Ovary (tissue), 7 donors: ENCODE measurements at regions not wholly inside any gene's neighbourhood (a gene's known extent, or its start where the extent isn't known, plus 50 kb on each side); places are given as distances from the start of the nearest gene placed in this dataset.

Experiments
- DNase-seq, 5 donors: peaks; one replicate each; pipeline ENCODE4 v3.0.0-alpha.2; 2019 to 2020
- H3K27ac ChIP-seq, 2 donors: fragments of 200-600 bp; one replicate each; pipeline versions ENCODE4 v1.5.1 to v1.8.0; 2019 to 2022
- H3K27me3 ChIP-seq: fragments of 200-600 bp; one replicate; pipeline ENCODE4 v1.8.0; 2022
- H3K36me3 ChIP-seq: fragments of 200-600 bp; sonication (generic); one replicate; pipeline ENCODE4 v1.5.1; 2019
- H3K4me1 ChIP-seq: one replicate; pipeline ENCODE4 v1.8.1; 2013; ENCODE audit warnings: mild to moderate bottlenecking, moderate library complexity; ENCODE audit not compliant: insufficient read depth
- H3K4me3 ChIP-seq: fragments of 200-600 bp; sonication (generic); one replicate; pipeline ENCODE4 v1.5.1; 2017
- H3K9me3 ChIP-seq, 2 donors: fragments of 200-600 bp in 1 of 2; sonication (generic) in 1 of 2; one replicate each; pipeline versions ENCODE4 v1.5.1 to v1.8.1; 2013 to 2019; ENCODE audit warnings: mild to moderate bottlenecking in 1 of 2, moderate library complexity in 1 of 2
- CTCF ChIP-seq, 3 donors: fragments of 450-650 bp in 2 of 3; fragments of 200-600 bp in 1 of 3; IDR thresholded peaks; one replicate each; pipeline versions ENCODE4 v1.5.1 to v1.8.0; 2016 to 2022; ENCODE audit warnings: antibody characterized with exemption in 3 of 3, mild to moderate bottlenecking in 1 of 3
- EP300 ChIP-seq: sonication (generic); formaldehyde crosslinking; IDR thresholded peaks from one replicate; pipeline ENCODE4 v1.6.1; 2017; ENCODE audit warnings: antibody characterized with exemption
- POLR2A ChIP-seq: fragments of 450-650 bp; IDR thresholded peaks from one replicate; pipeline ENCODE4 v1.6.1; 2017; ENCODE audit warnings: antibody characterized with exemption, mild to moderate bottlenecking, moderate library complexity
- WGBS, 3 donors: extraction: QIAGEN DNeasy Blood & Tissue Kit in 1 of 3; methylation state at CpG; one replicate each; pipeline versions ENCODE4 v1.1.5 to v1.1.7; 2013 to 2017; 5-methylcytosine and 5-hydroxymethylcytosine counted together
- intact Hi-C, 4 donors: fragments of 100-400 bp; cut with DNase I; formaldehyde crosslinking; loops; one replicate each; pipeline versions ENCODE4 v1.11.0 to v1.15.1; 2022 to 2023
- donor health status: DM: no; HTN: no; CAD: no; lungs with moderate emphysema.
- donor health status: DM: no; HTN: no; CAD: no.
- donor health status: Bipolar disorder and iron deficiency.
- donor health status: DM: no; HTN: no; CAD: no.
- donor health status: DM: yes; HTN: yes; CAD: no.

DNA sequence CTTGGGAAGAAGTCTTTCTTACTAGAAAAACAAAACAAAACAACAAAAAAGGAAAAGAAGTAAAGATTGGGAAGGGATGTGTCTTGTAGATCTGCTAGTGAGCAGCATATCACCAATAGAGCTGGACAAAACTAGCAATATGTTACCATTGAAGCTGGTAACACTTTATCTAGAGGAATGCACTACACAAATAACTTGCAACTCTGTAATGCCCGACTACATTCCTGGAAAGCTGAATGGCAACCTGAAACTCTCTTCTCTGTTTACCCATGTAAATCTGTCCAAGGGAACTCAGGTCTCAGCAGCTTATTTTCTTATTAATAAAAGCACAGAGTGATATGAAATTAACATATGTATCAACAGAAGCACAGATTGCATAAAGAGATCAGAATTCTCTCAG lies 624.4 kb downstream of the KCNH5 start:
- H3K4me3 ChIP-seq = no peak overlapping the region
- WGBS, 3 donors = 13 to 15% (median 13%) methylated on average over 1 of the region's 1 CpG
- DNase-seq = no peak
- no peaks in the 10 kb centered on the region for H3K4me1 ChIP-seq
- H3K27ac ChIP-seq = no peak overlapping the region
- no peaks in the 10 kb centered on the region for H3K27me3 ChIP-seq
- intact Hi-C loops = no loop called here
- H3K36me3 ChIP-seq = no peaks in the 10 kb centered on the region
- no peak for TF ChIP-seq CTCF (IDR thresholded peaks at IDR 0.05)
- no peaks in the 10 kb centered on the region for H3K9me3 ChIP-seq

DNA sequence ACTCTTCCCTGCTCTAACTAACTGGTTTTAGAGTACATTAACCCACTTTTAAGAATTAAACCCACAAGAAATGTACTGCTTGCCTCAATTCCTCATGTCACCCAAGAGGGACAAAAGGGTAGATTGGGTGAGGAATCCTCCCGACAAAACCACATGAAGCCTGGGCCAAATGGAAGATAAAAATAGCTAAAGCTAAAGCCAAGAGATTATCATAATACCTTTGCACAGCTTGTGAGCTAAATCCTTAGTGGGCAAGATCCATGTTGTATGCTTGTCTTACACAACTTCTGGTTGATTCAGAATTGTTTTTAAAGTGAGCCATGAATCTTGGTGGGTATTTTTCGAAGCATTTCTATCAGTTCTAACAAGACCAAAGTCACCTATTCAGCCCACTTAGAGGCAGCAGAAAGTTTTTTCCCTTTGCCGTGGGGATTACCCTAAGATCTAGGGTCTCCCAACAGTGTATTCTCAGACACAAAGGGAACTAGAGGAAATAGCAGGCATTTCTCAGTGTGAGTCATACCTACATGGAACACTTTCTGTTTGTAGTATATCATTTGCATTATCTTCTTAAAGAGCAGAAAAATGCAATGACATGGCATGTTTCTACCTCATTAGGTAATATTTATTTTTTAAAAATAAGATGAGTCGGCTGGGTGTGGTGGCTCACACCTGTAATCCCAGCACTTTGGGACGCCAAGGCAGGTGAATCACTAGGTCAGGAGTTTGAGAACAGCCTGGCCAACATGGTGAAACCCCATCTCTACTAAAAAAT lies 616.6 kb downstream of the KCNH5 start:
- no peaks in the 10 kb centered on the region for H3K27me3 ChIP-seq
- no peaks in the 10 kb centered on the region for H3K9me3 ChIP-seq
- no peaks in the 10 kb centered on the region for H3K36me3 ChIP-seq
- TF ChIP-seq CTCF (IDR thresholded peaks at IDR 0.05) = no peak
- TF ChIP-seq EP300 = no peak
- no peak for TF ChIP-seq POLR2A
- no peak overlapping the region for H3K27ac ChIP-seq
- no peak for DNase-seq
- H3K4me3 ChIP-seq = no peak overlapping the region
- intact Hi-C loops = no loop called here
- WGBS, 3 donors = 77 to 88% (median 78%) methylated on average over 5 of the region's 5 CpGs
- no peaks in the 10 kb centered on the region for H3K4me1 ChIP-seq

DNA sequence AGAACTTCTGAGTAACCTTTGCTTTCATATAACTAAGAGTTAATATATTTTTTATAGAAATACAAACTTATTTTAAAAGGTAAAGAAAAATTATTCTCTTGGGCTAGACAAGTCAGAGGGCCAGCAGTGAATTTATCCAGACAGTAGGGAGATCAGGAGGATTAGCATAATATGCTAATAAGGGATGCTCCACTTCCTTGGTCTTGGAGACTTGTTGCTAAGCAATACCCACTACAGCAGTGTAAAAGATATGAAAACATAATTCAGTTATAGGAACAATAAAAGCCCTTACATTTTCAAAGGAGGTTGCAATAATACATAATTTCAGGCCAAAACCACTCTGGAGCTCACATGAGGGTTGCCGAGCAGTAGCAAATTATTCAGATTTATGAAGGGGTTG lies 615.6 kb downstream of the KCNH5 start:
- TF ChIP-seq EP300 (no peak), CTCF (IDR thresholded peaks at IDR 0.05) (no peak), POLR2A (no peak)
- intact Hi-C loops = no loop called here
- no peaks in the 10 kb centered on the region for H3K27me3 ChIP-seq
- DNase-seq = no peak
- no peaks in the 10 kb centered on the region for H3K4me1 ChIP-seq
- no peak overlapping the region for H3K4me3 ChIP-seq
- H3K27ac ChIP-seq = no peak overlapping the region
- no peaks in the 10 kb centered on the region for H3K9me3 ChIP-seq
- WGBS, 3 donors = 69 to 84% (median 78%) methylated on average over 1 of the region's 1 CpG
- no peaks in the 10 kb centered on the region for H3K36me3 ChIP-seq

- Histone ChIP-seq H3K4me3 (no peak overlapping the region), H3K27ac (no peak overlapping the region), H3K9me3 (no peaks in the 10 kb centered on the region), H3K27me3 (no peaks in the 10 kb centered on the region), H3K36me3 (no peaks in the 10 kb centered on the region), H3K4me1 (no peaks in the 10 kb centered on the region)
- TF ChIP-seq CTCF (IDR thresholded peaks at IDR 0.05) = no peak
- TF ChIP-seq POLR2A = no peak
- no peak for TF ChIP-seq EP300
- WGBS, 3 donors = 62 to 72% (median 67%) methylated on average over 2 of the region's 2 CpGs
- intact Hi-C loops = no loop called here
- no peak for DNase-seq
Measured at GRCh38 chr14:62431496-62431895, 613.8 kb downstream of the KCNH5 start.
